K562 (cell line): ENCODE measurements at regions not wholly inside any gene's neighbourhood (a gene's known extent, or its start where the extent isn't known, plus 50 kb on each side); places are given as distances from the start of the nearest gene placed in this dataset.

Source experiments
- ATAC-seq: fragments of 200-7000 bp; cut with Tn5 transposase; 3 replicates; pipeline ENCODE4 v1.9.1; 2020; ENCODE audit warnings: moderate library complexity
- BruUV-seq: library from RNA; stranded (reverse); fragments of 400-500 nt; replicated peaks from 2 replicates; lab custom pipeline; 2021; lab: Mats Ljungman, UMichigan
- CTCF ChIA-PET: fragments of 300-600 bp; formaldehyde crosslinking; extraction: SDS; loops from one replicate; lab custom pipeline; 2021; ENCODE audit warnings: low intra/inter-chr PET ratio; lab: Yijun Ruan, JAX
- POLR2A ChIA-PET: fragments of 300-600, 350-650 bp; sonication (Branson Sonifier 250); formaldehyde crosslinking; extraction: SDS; loops from one replicate; lab custom pipeline; 2021; ENCODE audit warnings: antibody characterized with exemption, inconsistent platforms; lab: Yijun Ruan, JAX
- DNase-seq, 4 experiments: peaks; one replicate each; pipeline versions ENCODE4 v3.0.0 to v3.0.0-alpha.2; 2011 to 2018; ENCODE audit warnings: low spot score in 3 of 4, mixed read lengths in 3 of 4; ENCODE audit errors: extremely low read depth in 1 of 4
- FAIRE-seq: peaks from 2 replicates; lab custom pipeline; 2011; peaks lifted over from hg19 to GRCh38; lab: Jason Lieb, UNC
- H2AFZ ChIP-seq: 2 replicates; pipeline ENCODE4 v1.6.0; 2011; ENCODE audit warnings: low read depth, low read length, control low read depth, inconsistent platforms
- H3K27ac ChIP-seq: fragments of 200-600 bp; 3 replicates; pipeline ENCODE4 v1.8.0; 2011; ENCODE audit warnings: low read depth, mild to moderate bottlenecking, control low read depth, inconsistent platforms, low read length, moderate library complexity, mixed read lengths; ENCODE audit errors: extremely low read depth
- H3K27me3 ChIP-seq, 2 experiments: fragments of 300-600 bp in 1 of 2; 2 replicates in 1 of 2; 3 replicates in 1 of 2; pipeline versions ENCODE4 v1.6.0 to v1.8.0; 2011; ENCODE audit warnings: inconsistent platforms in 2 of 2, low read length in 2 of 2, mild to moderate bottlenecking in 1 of 2, mixed read lengths in 1 of 2, moderate library complexity in 1 of 2; ENCODE audit not compliant: control insufficient read depth in 2 of 2, insufficient read depth in 2 of 2
- H3K36me3 ChIP-seq: fragments of 300-600 bp; 3 replicates; pipeline ENCODE4 v1.8.0; 2011; ENCODE audit warnings: mild to moderate bottlenecking, low read length, inconsistent platforms; ENCODE audit not compliant: control insufficient read depth, insufficient read depth
- H3K4me1 ChIP-seq, 2 experiments: fragments of 200-600 bp in 1 of 2; replicated peaks in 1 of 2; 2 replicates in 1 of 2; 3 replicates in 1 of 2; pipeline versions ENCODE4 v1.5.1 to v1.8.0; 2011; ENCODE audit warnings: inconsistent platforms in 2 of 2, low read length in 2 of 2, mild to moderate bottlenecking in 1 of 2, mixed read lengths in 1 of 2, moderate library complexity in 1 of 2; ENCODE audit not compliant: control insufficient read depth in 2 of 2, insufficient read depth in 2 of 2
- H3K4me2 ChIP-seq: 2 replicates; pipeline ENCODE4 v1.6.1; 2011; ENCODE audit warnings: low read length, control low read depth, inconsistent platforms, mixed read lengths; ENCODE audit not compliant: insufficient read depth
- H3K4me3 ChIP-seq: fragments of 200-600 bp; sonication (generic), shearing (Covaris generic); 2 replicates; pipeline ENCODE4 v1.5.1; 2016; ENCODE audit warnings: control low read depth, inconsistent platforms
- H3K79me2 ChIP-seq: fragments of 200-600 bp; 3 replicates; pipeline ENCODE4 v1.8.0; 2011; ENCODE audit warnings: low read length, inconsistent platforms; ENCODE audit not compliant: control insufficient read depth, insufficient read depth
- H3K9ac ChIP-seq, 2 experiments: 2 replicates each; pipeline versions ENCODE4 v1.6.0 to v1.6.1; 2011; ENCODE audit warnings: low read depth in 2 of 2, low read length in 2 of 2, control low read depth in 1 of 2, inconsistent platforms in 1 of 2, mild to moderate bottlenecking in 1 of 2, mixed read lengths in 1 of 2; ENCODE audit not compliant: insufficient read depth in 1 of 2
- H3K9me1 ChIP-seq: one replicate; pipeline ENCODE4 v1.6.0; 2011; ENCODE audit warnings: inconsistent platforms, mild to moderate bottlenecking, low read length, moderate library complexity; ENCODE audit not compliant: control insufficient read depth, insufficient read depth
- H3K9me3 ChIP-seq: replicated peaks from 2 replicates; pipeline ENCODE4 v1.5.1; 2011; ENCODE audit warnings: low read depth, low read length, inconsistent platforms; ENCODE audit not compliant: control insufficient read depth, insufficient read depth
- H4K20me1 ChIP-seq: replicated peaks from 2 replicates; pipeline ENCODE4 v1.6.1; 2011; ENCODE audit warnings: low read length, inconsistent platforms, mixed read lengths; ENCODE audit not compliant: control insufficient read depth, insufficient read depth
- CHD2 ChIP-seq: IDR thresholded peaks from 2 replicates; pipeline ENCODE4 v1.6.1; 2011; ENCODE audit warnings: low read depth, low read length
- IRF2 ChIP-seq: sonication (generic); formaldehyde crosslinking; IDR thresholded peaks from 2 replicates; pipeline ENCODE4 v1.8.1; 2022; ENCODE audit warnings: mild to moderate bottlenecking, missing genetic modification reagents
- JUN ChIP-seq, 2 experiments: sonication (generic) in 1 of 2; formaldehyde crosslinking in 1 of 2; IDR thresholded peaks; 2 replicates each; pipeline versions ENCODE4 v1.6.1 to v1.8.0; 2012 to 2022; ENCODE audit warnings: borderline replicate concordance in 2 of 2, mild to moderate bottlenecking in 2 of 2, improper control_type of control experiment in 1 of 2, low read depth in 1 of 2, low read length in 1 of 2, missing genetic modification reagents in 1 of 2
- KAT8 ChIP-seq: fragments of 450-650 bp; IDR thresholded peaks from 2 replicates; pipeline ENCODE4 v1.6.1; 2016; ENCODE audit warnings: low read depth, mild to moderate bottlenecking
- NR2C2 ChIP-seq, 2 experiments: fragments of 200-800 bp in 1 of 2; sonication (Bioruptor generic) in 1 of 2; sonication (generic) in 1 of 2; formaldehyde crosslinking in 1 of 2; IDR thresholded peaks; 2 replicates each; pipeline versions ENCODE4 v1.6.1 to v1.8.0; 2016 to 2022; ENCODE audit warnings: mild to moderate bottlenecking in 1 of 2, missing compliant biosample characterization in 1 of 2, missing genetic modification characterization in 1 of 2, missing genetic modification reagents in 1 of 2
- RAD21 ChIP-seq, 2 experiments: fragments of 250-450 bp in 1 of 2; fragments of 450-650 bp in 1 of 2; sonication (Bioruptor Pico) in 1 of 2; formaldehyde crosslinking in 1 of 2; IDR thresholded peaks in 1 of 2; conservative IDR thresholded peaks in 1 of 2; 2 replicates each; pipeline versions ENCODE4 v1.4.0 to v1.8.0; 2020 to 2022; ENCODE audit warnings: mild to moderate bottlenecking in 2 of 2, moderate library complexity in 1 of 2
- RBM25 ChIP-seq: fragments of 200-400 bp; formaldehyde crosslinking; IDR thresholded peaks from 2 replicates; pipeline ENCODE4 v1.6.1; 2018; ENCODE audit warnings: low read length, low read depth, moderate library complexity; ENCODE audit not compliant: severe bottlenecking
- ZNF316 ChIP-seq: fragments of 450-650 bp; IDR thresholded peaks from 2 replicates; pipeline ENCODE4 v1.6.1; 2016
- ZNF347 ChIP-seq: fragments of 450-650 bp; formaldehyde crosslinking; IDR thresholded peaks from 2 replicates; pipeline ENCODE4 v1.4.0; 2020; ENCODE audit warnings: low read depth, mild to moderate bottlenecking, moderate library complexity
- ZNF41 ChIP-seq: fragments of 250-450 bp; sonication (Bioruptor Pico); conservative IDR thresholded peaks from 2 replicates; pipeline ENCODE4 v1.4.0; 2020; ENCODE audit warnings: mild to moderate bottlenecking
- WGBS: fragments of 100-300 bp; shearing (Covaris generic); methylation state at CpG from one replicate; pipeline ENCODE4 v1.1.6; 2016; ENCODE audit warnings: low coverage, mixed read lengths; ENCODE audit not compliant: insufficient coverage; ENCODE audit errors: missing lambda C conversion rate; 5-methylcytosine and 5-hydroxymethylcytosine counted together
- in situ Hi-C: fragments of 300-500 bp; cut with MboI; formaldehyde crosslinking; loops from 4 replicates; pipeline ENCODE4 v1.15.0; 2018; ENCODE audit warnings: inconsistent platforms, mixed read lengths
- intact Hi-C: fragments of 100-400 bp; cut with micrococcal nuclease; formaldehyde crosslinking; loops from 2 replicates; pipeline ENCODE4 v1.14.2; 2022
- TF ChIP-seq, protein P1 (sequence below): fragments of 200-800 bp; sonication (Bioruptor generic); IDR thresholded peaks from 2 replicates; pipeline ENCODE4 v1.6.1; 2016; ENCODE audit warnings: missing genetic modification characterization, missing compliant biosample characterization
- TF ChIP-seq, protein P2 (sequence below), 3 experiments: IDR thresholded peaks in 2 of 3; conservative IDR thresholded peaks in 1 of 3; 2 replicates each; pipeline ENCODE4 v1.5.1; 2011 to 2012; ENCODE audit warnings: low read length in 3 of 3, mild to moderate bottlenecking in 3 of 3, control low read depth in 2 of 3, improper control_type of control experiment in 1 of 3, inconsistent platforms in 1 of 3, low read depth in 1 of 3, mixed read lengths in 1 of 3, moderate library complexity in 1 of 3; ENCODE audit not compliant: insufficient read depth in 2 of 3

DNA sequence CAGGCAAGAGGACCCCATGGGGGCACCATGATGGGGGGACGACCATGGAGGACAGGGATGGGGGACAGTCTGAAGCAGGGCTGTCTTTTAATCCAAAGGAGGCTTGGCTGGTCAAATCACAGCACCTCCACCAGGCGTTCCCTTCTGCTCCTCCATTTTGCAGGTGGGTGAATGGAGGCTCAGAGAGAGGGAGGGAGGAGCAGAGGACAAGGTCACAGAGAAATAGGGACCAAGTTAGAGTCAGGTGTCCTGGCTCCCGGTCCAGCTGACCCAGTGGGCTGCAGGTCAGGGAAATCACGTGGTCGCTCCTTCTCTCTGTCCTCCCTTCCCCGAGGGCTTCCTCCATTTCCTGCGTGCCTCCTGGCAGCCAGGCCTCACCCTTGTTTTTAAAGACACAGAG is 156.4 kb upstream of the SMIM23 start (continued):
- TF ChIP-seq NR2C2 (CRISPR knock-in tag; IDR thresholded peaks at IDR 0.05) (no peak), NR2C2 (tag; IDR thresholded peaks at IDR 0.05) (no peak), CHD2 (no peak)

DNA sequence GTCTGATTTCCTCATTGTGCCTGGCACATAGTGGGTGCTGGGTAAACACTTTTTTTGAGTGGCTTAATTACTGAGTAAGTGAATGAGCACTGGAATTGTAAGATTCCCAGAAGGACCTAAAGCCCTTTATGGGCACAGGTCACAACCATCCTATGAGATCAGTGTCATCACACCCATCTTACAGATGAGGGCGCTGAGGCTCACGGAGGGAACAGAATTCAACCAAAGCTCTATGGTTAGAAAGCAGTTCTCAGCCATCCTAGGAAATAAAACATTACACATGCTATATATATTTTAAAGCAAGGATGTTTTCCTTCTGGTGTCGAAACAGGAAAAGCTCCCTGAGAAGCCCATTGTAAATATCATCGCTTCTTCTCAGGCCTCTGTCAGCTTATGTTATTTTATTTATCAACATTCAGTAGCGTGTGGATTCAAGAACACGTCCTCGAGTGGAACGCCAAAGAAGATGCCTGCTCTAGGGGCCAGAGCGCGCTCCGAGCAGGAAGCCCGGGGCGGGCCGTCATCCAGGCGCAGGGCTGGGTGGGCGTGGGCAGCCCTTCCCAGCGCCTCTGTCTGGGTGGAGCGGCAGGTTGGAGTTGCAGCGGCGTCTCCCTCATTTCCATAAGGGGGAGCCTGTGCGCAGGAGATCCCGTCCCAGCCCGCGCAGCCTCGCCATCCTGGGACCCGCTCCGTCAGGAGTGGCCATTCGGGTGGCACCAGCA is 155.8 kb upstream of the SMIM23 start:
- CTCF ChIA-PET, result interaction anchor here (1.2 kb wide), 1 partner anchor 278 kb away, joined by 3 read pairs; no protein-coding TSS in a partner anchor
- TF ChIP-seq ZNF316 (no peak), JUN (IDR thresholded peaks at IDR 0.05; ENCODE audit: borderline replicate concordance, low read depth, low read length) (no peak), JUN (CRISPR knock-in tag; IDR thresholded peaks at IDR 0.05; ENCODE audit: borderline replicate concordance) (no peak), IRF2 (CRISPR knock-in tag) (peak; percentile 61; the same call in 1 of the 2 replicates), RAD21 (CRISPR knock-in tag; conservative IDR thresholded peaks at IDR 0.05 in 1 of 2, IDR thresholded peaks at IDR 0.05 in 1 of 2) (peak in 1 of 2 experiments; percentile 54), ZNF41 (CRISPR knock-in tag) (no peak), ZNF347 (no peak), KAT8 (no peak), RBM25 (peak; percentile 63)
- TF ChIP-seq, protein P1, sequence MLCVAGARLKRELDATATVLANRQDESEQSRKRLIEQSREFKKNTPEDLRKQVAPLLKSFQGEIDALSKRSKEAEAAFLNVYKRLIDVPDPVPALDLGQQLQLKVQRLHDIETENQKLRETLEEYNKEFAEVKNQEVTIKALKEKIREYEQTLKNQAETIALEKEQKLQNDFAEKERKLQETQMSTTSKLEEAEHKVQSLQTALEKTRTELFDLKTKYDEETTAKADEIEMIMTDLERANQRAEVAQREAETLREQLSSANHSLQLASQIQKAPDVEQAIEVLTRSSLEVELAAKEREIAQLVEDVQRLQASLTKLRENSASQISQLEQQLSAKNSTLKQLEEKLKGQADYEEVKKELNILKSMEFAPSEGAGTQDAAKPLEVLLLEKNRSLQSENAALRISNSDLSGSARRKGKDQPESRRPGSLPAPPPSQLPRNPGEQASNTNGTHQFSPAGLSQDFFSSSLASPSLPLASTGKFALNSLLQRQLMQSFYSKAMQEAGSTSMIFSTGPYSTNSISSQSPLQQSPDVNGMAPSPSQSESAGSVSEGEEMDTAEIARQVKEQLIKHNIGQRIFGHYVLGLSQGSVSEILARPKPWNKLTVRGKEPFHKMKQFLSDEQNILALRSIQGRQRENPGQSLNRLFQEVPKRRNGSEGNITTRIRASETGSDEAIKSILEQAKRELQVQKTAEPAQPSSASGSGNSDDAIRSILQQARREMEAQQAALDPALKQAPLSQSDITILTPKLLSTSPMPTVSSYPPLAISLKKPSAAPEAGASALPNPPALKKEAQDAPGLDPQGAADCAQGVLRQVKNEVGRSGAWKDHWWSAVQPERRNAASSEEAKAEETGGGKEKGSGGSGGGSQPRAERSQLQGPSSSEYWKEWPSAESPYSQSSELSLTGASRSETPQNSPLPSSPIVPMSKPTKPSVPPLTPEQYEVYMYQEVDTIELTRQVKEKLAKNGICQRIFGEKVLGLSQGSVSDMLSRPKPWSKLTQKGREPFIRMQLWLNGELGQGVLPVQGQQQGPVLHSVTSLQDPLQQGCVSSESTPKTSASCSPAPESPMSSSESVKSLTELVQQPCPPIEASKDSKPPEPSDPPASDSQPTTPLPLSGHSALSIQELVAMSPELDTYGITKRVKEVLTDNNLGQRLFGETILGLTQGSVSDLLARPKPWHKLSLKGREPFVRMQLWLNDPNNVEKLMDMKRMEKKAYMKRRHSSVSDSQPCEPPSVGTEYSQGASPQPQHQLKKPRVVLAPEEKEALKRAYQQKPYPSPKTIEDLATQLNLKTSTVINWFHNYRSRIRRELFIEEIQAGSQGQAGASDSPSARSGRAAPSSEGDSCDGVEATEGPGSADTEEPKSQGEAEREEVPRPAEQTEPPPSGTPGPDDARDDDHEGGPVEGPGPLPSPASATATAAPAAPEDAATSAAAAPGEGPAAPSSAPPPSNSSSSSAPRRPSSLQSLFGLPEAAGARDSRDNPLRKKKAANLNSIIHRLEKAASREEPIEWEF (CRISPR knock-in tag), result no peak
- TF ChIP-seq, protein P2, sequence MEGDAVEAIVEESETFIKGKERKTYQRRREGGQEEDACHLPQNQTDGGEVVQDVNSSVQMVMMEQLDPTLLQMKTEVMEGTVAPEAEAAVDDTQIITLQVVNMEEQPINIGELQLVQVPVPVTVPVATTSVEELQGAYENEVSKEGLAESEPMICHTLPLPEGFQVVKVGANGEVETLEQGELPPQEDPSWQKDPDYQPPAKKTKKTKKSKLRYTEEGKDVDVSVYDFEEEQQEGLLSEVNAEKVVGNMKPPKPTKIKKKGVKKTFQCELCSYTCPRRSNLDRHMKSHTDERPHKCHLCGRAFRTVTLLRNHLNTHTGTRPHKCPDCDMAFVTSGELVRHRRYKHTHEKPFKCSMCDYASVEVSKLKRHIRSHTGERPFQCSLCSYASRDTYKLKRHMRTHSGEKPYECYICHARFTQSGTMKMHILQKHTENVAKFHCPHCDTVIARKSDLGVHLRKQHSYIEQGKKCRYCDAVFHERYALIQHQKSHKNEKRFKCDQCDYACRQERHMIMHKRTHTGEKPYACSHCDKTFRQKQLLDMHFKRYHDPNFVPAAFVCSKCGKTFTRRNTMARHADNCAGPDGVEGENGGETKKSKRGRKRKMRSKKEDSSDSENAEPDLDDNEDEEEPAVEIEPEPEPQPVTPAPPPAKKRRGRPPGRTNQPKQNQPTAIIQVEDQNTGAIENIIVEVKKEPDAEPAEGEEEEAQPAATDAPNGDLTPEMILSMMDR (IDR thresholded peaks at IDR 0.05 in 2 of 3, conservative IDR thresholded peaks at IDR 0.05 in 1 of 3; ENCODE audit: insufficient read depth in 2 of 3, low read depth in 1 of 3, low read length in 3 of 3), result peak; percentile 43 to 51 (median 51)

More for the DNA sequence above, 155.8 kb upstream of the SMIM23 start:
- Histone ChIP-seq H3K4me1 (peaks cover 0 to 5% of the 10 kb centered on the region in 2 experiments; a peak in 2 of 5 replicates), H3K9me3 (no peaks in the 10 kb centered on the region), H3K27ac (no peak overlapping the region), H3K27me3 (peaks cover 11 to 34% of the 10 kb centered on the region in 2 experiments), H3K4me2 (peak overlapping the region; percentile 46; the same call in 1 of the 2 replicates), H3K9ac (no peak overlapping the region), H3K4me3 (no peak overlapping the region), H3K9me1 (no peaks in the 10 kb centered on the region), H4K20me1 (no peaks in the 10 kb centered on the region), H3K79me2 (no peaks in the 10 kb centered on the region), H2AFZ (peak overlapping the region; percentile 40; the same call in 1 of the 2 replicates), H3K36me3 (no peaks in the 10 kb centered on the region)
- DNase-seq (peak; percentile 31 to 61 (median 46)), ATAC-seq (peak; percentile 99), FAIRE-seq (no peak)
- POLR2A ChIA-PET, result no interaction called here
- intact Hi-C loops (loop anchor here (5.0 to 10.0 kb wide), 2 partner anchors 218 to 415 kb away; no protein-coding TSS in a partner anchor), in situ Hi-C loops (no loop called here)
- WGBS, result 3% methylated on average over 23 of the region's 28 CpGs
- no TSS peak for BruUV-seq
